GM23338 (cell line): ENCODE measurements at regions not wholly inside any gene's neighbourhood (a gene's known extent, or its start where the extent isn't known, plus 50 kb on each side); places are given as distances from the start of the nearest gene placed in this dataset.

ENCODE experiments used
- ATAC-seq: fragments of 200-7000 bp; cut with Tn5 transposase; 3 replicates; pipeline ENCODE4 v1.9.1; 2020
- DNase-seq: peaks from one replicate; pipeline ENCODE4 v3.0.0-alpha.2; 2015; ENCODE audit warnings: low spot score
- H2AFZ ChIP-seq: fragments of 200-600 bp; sonication (generic); 2 replicates; pipeline ENCODE4 v1.8.0; 2016; ENCODE audit warnings: antibody characterized with exemption, mild to moderate bottlenecking, moderate library complexity
- H3F3A ChIP-seq: fragments of 200-600 bp; sonication (generic); replicated peaks from 2 replicates; pipeline ENCODE4 v1.8.0; 2017; ENCODE audit warnings: antibody characterized with exemption, mixed run types, low read depth
- H3K27ac ChIP-seq: fragments of 200-600 bp; sonication (generic); 2 replicates; pipeline ENCODE4 v1.6.1; 2016; ENCODE audit warnings: low read depth
- H3K27me3 ChIP-seq: fragments of 200-600 bp; sonication (generic); 2 replicates; pipeline ENCODE4 v1.8.0; 2016; ENCODE audit warnings: mild to moderate bottlenecking, mixed run types, moderate library complexity; ENCODE audit not compliant: insufficient read depth
- H3K36me3 ChIP-seq: fragments of 200-600 bp; sonication (generic); 2 replicates; pipeline ENCODE4 v1.8.0; 2016; ENCODE audit warnings: mild to moderate bottlenecking; ENCODE audit not compliant: insufficient read depth
- H3K4me1 ChIP-seq: fragments of 200-600 bp; sonication (generic); 2 replicates; pipeline ENCODE4 v1.8.0; 2016; ENCODE audit warnings: mild to moderate bottlenecking, moderate library complexity; ENCODE audit not compliant: insufficient read depth
- H3K4me2 ChIP-seq: fragments of 200-600 bp; sonication (generic); 2 replicates; pipeline ENCODE4 v1.7.1; 2017; ENCODE audit warnings: mixed run types
- H3K4me3 ChIP-seq: fragments of 200-600 bp; sonication (generic); 2 replicates; pipeline ENCODE4 v1.6.1; 2016; ENCODE audit warnings: mixed run types
- H3K79me2 ChIP-seq: fragments of 200-600 bp; sonication (generic); replicated peaks from 2 replicates; pipeline ENCODE4 v1.8.0; 2017; ENCODE audit warnings: mild to moderate bottlenecking; ENCODE audit not compliant: insufficient read depth
- H3K9me2 ChIP-seq: fragments of 200-600 bp; sonication (generic); 2 replicates; pipeline ENCODE4 v1.8.0; 2017; ENCODE audit not compliant: insufficient read depth
- H4K20me1 ChIP-seq: fragments of 200-600 bp; sonication (generic); replicated peaks from 2 replicates; pipeline ENCODE4 v1.8.0; 2017; ENCODE audit warnings: mild to moderate bottlenecking; ENCODE audit not compliant: insufficient read depth
- H3K27ac Mint-ChIP-seq: 2 replicates; pipeline ENCODE4 v1.8.0; 2020; ENCODE audit warnings: inconsistent platforms, mild to moderate bottlenecking, moderate library complexity, mixed read lengths
- H3K27me3 Mint-ChIP-seq: 3 replicates; pipeline ENCODE4 v1.8.0; 2022; ENCODE audit warnings: low read depth, mild to moderate bottlenecking, moderate library complexity, mixed read lengths, inconsistent platforms; ENCODE audit not compliant: insufficient read depth, poor library complexity
- H3K36me3 Mint-ChIP-seq: 3 replicates; pipeline ENCODE4 v1.8.0; 2021; ENCODE audit warnings: low read depth, mild to moderate bottlenecking, inconsistent platforms, moderate library complexity, mixed read lengths
- H3K4me1 Mint-ChIP-seq: 3 replicates; pipeline ENCODE4 v1.8.0; 2020; ENCODE audit warnings: mild to moderate bottlenecking, inconsistent platforms, mixed read lengths
- H3K4me3 Mint-ChIP-seq: 3 replicates; pipeline ENCODE4 v1.8.0; 2021; ENCODE audit warnings: moderate library complexity, mild to moderate bottlenecking, inconsistent platforms, mixed read lengths
- H3K9me3 Mint-ChIP-seq: 3 replicates; pipeline ENCODE4 v1.8.0; 2020; ENCODE audit warnings: moderate library complexity, mild to moderate bottlenecking, inconsistent platforms, mixed read lengths
- EZH2phosphoT487 ChIP-seq: fragments of 200-600 bp; sonication (generic); IDR thresholded peaks from one replicate; pipeline ENCODE4 v1.8.1; 2018; ENCODE audit warnings: antibody characterized with exemption; ENCODE audit not compliant: unreplicated experiment
- JUNB ChIP-seq: IDR thresholded peaks from one replicate; pipeline ENCODE4 v1.6.1; 2016; ENCODE audit warnings: antibody characterized with exemption; ENCODE audit not compliant: unreplicated experiment
- REST ChIP-seq: IDR thresholded peaks from one replicate; pipeline ENCODE4 v1.6.1; 2018; ENCODE audit warnings: antibody characterized with exemption; ENCODE audit not compliant: unreplicated experiment
- ZNF331 ChIP-seq: fragments of 250-450 bp; sonication (Bioruptor Pico); IDR thresholded peaks from 2 replicates; pipeline ENCODE4 v1.5.0; 2020; ENCODE audit warnings: low read depth, mild to moderate bottlenecking, moderate library complexity
- TF ChIP-seq, protein P1 (sequence below): IDR thresholded peaks from 2 replicates; pipeline ENCODE4 v1.6.1; 2016; ENCODE audit warnings: antibody characterized with exemption

- TF ChIP-seq REST: no peak
- TF ChIP-seq JUNB: no peak
These were observed 1000.4 kb downstream of the ADGRL2 start (continued) for GRCh38 chr1:82801176-82801575.

DNA sequence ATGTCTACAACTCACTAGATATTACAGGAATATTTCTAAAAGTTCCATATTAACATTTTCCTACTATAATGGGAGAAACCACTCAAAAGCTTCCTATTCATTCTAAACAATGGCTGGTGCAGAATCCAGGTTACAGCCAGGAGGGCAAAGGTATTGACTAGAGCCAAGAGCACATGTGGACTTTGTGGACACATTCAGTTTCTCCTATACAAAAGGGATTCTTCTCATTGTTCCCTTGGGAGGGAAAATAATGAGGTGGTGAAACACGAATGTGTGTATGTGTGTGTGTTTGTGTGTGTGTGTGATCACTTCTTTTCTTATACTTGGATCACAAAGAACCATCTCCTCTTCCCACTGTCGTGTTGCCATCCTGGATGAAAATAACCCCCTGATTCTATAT, 1000.0 kb downstream of the ADGRL2 start:
- no peak overlapping the region for H3K27ac Mint-ChIP-seq
- Histone ChIP-seq H3K9me2 (0 out of 2 replicates have a peak, but pooled peaks cover 7% of the 10 kb centered on the region), H3K36me3 (no peaks in the 10 kb centered on the region), H3K27ac (no peak overlapping the region), H3K27me3 (no peaks in the 10 kb centered on the region), H3K4me2 (no peak overlapping the region), H2AFZ (no peak overlapping the region), H3K79me2 (no peaks in the 10 kb centered on the region), H3K4me3 (no peak overlapping the region), H4K20me1 (no peaks in the 10 kb centered on the region), H3F3A (no peaks in the 10 kb centered on the region), H3K4me1 (no peaks in the 10 kb centered on the region)
- no peaks in the 10 kb centered on the region for H3K9me3 Mint-ChIP-seq
- DNase-seq (no peak), ATAC-seq (no peak)
- peaks cover 2% of the 10 kb centered on the region; the same call in 1 of the 3 replicates for H3K4me1 Mint-ChIP-seq
- no peak overlapping the region for H3K4me3 Mint-ChIP-seq
- peaks cover 19% of the 10 kb centered on the region; the same call in 2 of the 3 replicates for H3K36me3 Mint-ChIP-seq
- TF ChIP-seq EZH2phosphoT487: no peak
- TF ChIP-seq, protein P1, sequence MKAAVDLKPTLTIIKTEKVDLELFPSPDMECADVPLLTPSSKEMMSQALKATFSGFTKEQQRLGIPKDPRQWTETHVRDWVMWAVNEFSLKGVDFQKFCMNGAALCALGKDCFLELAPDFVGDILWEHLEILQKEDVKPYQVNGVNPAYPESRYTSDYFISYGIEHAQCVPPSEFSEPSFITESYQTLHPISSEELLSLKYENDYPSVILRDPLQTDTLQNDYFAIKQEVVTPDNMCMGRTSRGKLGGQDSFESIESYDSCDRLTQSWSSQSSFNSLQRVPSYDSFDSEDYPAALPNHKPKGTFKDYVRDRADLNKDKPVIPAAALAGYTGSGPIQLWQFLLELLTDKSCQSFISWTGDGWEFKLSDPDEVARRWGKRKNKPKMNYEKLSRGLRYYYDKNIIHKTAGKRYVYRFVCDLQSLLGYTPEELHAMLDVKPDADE: no peak
- TF ChIP-seq ZNF331 (CRISPR knock-in tag): no peak
- TF ChIP-seq REST: no peak
- no peaks in the 10 kb centered on the region for H3K27me3 Mint-ChIP-seq
